HL-60 (cell line): ENCODE measurements at regions not wholly inside any gene's neighbourhood (a gene's known extent, or its start where the extent isn't known, plus 50 kb on each side); places are given as distances from the start of the nearest gene placed in this dataset.

Experiments
- GABPA ChIP-seq: IDR thresholded peaks from 2 replicates; pipeline ENCODE4 v1.6.1; 2012; ENCODE audit warnings: low read depth
- POLR2AphosphoS5 ChIP-seq: IDR thresholded peaks from 2 replicates; pipeline ENCODE4 v1.6.1; 2012; ENCODE audit warnings: low read depth
- SPI1 ChIP-seq: IDR thresholded peaks from 2 replicates; pipeline ENCODE4 v1.6.1; 2012; ENCODE audit warnings: low read depth, mild to moderate bottlenecking, borderline replicate concordance
- TF ChIP-seq, protein P1 (sequence below): IDR thresholded peaks from one replicate; pipeline ENCODE4 v1.5.1; 2011; ENCODE audit warnings: low read length, control low read depth, inconsistent platforms; ENCODE audit not compliant: insufficient read depth
- TF ChIP-seq, protein P2 (sequence below): IDR thresholded peaks from 2 replicates; pipeline ENCODE4 v1.6.1; 2012; ENCODE audit warnings: low read depth; ENCODE audit not compliant: insufficient replicate concordance

DNA sequence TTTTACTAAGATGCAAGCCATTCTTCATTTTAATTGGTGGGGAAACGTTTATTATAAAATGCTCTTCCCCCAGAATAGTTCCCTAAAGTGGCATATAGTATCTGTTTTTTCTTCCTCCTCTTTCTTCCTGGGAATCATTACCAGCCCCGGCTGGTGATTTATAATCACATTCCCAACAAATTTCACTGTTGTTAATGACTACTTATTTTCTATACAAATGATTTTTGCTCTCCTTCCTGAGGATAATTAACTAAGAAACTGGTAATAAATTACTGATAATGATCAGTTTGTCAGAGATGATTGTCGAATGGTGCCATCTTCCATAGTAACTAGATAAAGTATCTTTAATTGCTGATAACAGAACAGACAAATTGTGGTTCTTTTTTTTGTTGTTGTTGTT, 785.5 kb upstream of the RBFOX1 start:
- TF ChIP-seq, protein P1, sequence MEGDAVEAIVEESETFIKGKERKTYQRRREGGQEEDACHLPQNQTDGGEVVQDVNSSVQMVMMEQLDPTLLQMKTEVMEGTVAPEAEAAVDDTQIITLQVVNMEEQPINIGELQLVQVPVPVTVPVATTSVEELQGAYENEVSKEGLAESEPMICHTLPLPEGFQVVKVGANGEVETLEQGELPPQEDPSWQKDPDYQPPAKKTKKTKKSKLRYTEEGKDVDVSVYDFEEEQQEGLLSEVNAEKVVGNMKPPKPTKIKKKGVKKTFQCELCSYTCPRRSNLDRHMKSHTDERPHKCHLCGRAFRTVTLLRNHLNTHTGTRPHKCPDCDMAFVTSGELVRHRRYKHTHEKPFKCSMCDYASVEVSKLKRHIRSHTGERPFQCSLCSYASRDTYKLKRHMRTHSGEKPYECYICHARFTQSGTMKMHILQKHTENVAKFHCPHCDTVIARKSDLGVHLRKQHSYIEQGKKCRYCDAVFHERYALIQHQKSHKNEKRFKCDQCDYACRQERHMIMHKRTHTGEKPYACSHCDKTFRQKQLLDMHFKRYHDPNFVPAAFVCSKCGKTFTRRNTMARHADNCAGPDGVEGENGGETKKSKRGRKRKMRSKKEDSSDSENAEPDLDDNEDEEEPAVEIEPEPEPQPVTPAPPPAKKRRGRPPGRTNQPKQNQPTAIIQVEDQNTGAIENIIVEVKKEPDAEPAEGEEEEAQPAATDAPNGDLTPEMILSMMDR: no peak
- TF ChIP-seq POLR2AphosphoS5: no peak
- no peak for TF ChIP-seq SPI1
- TF ChIP-seq, protein P2, sequence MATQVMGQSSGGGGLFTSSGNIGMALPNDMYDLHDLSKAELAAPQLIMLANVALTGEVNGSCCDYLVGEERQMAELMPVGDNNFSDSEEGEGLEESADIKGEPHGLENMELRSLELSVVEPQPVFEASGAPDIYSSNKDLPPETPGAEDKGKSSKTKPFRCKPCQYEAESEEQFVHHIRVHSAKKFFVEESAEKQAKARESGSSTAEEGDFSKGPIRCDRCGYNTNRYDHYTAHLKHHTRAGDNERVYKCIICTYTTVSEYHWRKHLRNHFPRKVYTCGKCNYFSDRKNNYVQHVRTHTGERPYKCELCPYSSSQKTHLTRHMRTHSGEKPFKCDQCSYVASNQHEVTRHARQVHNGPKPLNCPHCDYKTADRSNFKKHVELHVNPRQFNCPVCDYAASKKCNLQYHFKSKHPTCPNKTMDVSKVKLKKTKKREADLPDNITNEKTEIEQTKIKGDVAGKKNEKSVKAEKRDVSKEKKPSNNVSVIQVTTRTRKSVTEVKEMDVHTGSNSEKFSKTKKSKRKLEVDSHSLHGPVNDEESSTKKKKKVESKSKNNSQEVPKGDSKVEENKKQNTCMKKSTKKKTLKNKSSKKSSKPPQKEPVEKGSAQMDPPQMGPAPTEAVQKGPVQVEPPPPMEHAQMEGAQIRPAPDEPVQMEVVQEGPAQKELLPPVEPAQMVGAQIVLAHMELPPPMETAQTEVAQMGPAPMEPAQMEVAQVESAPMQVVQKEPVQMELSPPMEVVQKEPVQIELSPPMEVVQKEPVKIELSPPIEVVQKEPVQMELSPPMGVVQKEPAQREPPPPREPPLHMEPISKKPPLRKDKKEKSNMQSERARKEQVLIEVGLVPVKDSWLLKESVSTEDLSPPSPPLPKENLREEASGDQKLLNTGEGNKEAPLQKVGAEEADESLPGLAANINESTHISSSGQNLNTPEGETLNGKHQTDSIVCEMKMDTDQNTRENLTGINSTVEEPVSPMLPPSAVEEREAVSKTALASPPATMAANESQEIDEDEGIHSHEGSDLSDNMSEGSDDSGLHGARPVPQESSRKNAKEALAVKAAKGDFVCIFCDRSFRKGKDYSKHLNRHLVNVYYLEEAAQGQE: no peak
- TF ChIP-seq GABPA: no peak
